ENCODE measurements at regions not wholly inside any gene's neighbourhood (a gene's known extent, or its start where the extent isn't known, plus 50 kb on each side); places are given as distances from the start of the nearest gene placed in this dataset.

DNA sequence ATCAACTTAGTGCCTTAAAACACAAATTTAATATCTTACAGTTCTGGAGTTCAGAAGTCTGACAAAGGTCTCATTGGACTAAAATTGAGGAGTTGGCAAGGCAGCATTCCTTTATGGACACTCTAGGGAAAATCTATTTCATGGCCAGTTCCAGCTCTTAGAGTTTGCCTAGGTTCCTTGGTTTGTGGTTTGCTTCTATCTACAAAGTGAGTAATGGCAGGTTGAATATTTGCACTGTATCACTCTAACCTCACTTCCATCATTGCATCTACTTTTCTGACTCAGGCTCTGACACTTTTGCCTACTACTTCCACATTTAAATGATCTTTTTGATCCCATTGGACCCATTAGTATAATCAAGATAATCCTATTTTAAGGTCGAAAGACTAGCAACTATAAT is 64.7 kb upstream of the PCDH10 start:
- TF ChIP-seq, protein P1, sequence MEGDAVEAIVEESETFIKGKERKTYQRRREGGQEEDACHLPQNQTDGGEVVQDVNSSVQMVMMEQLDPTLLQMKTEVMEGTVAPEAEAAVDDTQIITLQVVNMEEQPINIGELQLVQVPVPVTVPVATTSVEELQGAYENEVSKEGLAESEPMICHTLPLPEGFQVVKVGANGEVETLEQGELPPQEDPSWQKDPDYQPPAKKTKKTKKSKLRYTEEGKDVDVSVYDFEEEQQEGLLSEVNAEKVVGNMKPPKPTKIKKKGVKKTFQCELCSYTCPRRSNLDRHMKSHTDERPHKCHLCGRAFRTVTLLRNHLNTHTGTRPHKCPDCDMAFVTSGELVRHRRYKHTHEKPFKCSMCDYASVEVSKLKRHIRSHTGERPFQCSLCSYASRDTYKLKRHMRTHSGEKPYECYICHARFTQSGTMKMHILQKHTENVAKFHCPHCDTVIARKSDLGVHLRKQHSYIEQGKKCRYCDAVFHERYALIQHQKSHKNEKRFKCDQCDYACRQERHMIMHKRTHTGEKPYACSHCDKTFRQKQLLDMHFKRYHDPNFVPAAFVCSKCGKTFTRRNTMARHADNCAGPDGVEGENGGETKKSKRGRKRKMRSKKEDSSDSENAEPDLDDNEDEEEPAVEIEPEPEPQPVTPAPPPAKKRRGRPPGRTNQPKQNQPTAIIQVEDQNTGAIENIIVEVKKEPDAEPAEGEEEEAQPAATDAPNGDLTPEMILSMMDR (conservative IDR thresholded peaks at IDR 0.05 in 1 of 2, IDR thresholded peaks at IDR 0.05 in 1 of 2; ENCODE audit: extremely low read depth in 1 of 2, insufficient read depth in 1 of 2, low read depth in 1 of 2, low read length in 2 of 2): no peak
- TF ChIP-seq EZH2 (IDR thresholded peaks at IDR 0.05; ENCODE audit: borderline replicate concordance, low read length): no peak
